GM19395 (cell line): ENCODE measurements at regions not wholly inside any gene's neighbourhood (a gene's known extent, or its start where the extent isn't known, plus 50 kb on each side); places are given as distances from the start of the nearest gene placed in this dataset.
A peak's percentile ranks its signal among the peaks of the same experiment; 100 is the strongest.

ENCODE experiments used
- ATAC-seq: cut with Tn5 transposase; IDR thresholded peaks from one replicate; pipeline ENCODE4 v1.9.1; 2021; ENCODE audit warnings: mild to moderate bottlenecking, moderate library complexity; ENCODE audit not compliant: unreplicated experiment

GRCh38 chr20:11429889-11430519 lies 487.7 kb upstream of the BTBD3 start:
- no peak for ATAC-seq

GRCh38 chr20:11430652-11431051 lies 487.0 kb upstream of the BTBD3 start:
- ATAC-seq: no peak

GRCh38 chr20:11431621-11432020 lies 486.1 kb upstream of the BTBD3 start:
- ATAC-seq: no peak

GRCh38 chr20:11432407-11432806 lies 485.3 kb upstream of the BTBD3 start:
- ATAC-seq: no peak

- ATAC-seq: no peak
Measured at GRCh38 chr20:11436113-11436905, 481.4 kb upstream of the BTBD3 start.

- no peak for ATAC-seq
Measured at GRCh38 chr20:11437090-11437489, 480.6 kb upstream of the BTBD3 start.

- ATAC-seq: no peak
Measured at GRCh38 chr20:11437611-11438380, 479.9 kb upstream of the BTBD3 start.

- no peak for ATAC-seq
Measured at GRCh38 chr20:11438412-11438811, 479.3 kb upstream of the BTBD3 start.

- no peak for ATAC-seq
Measured at GRCh38 chr20:11443382-11444119, 474.1 kb upstream of the BTBD3 start.

- no peak for ATAC-seq
Measured at GRCh38 chr20:11445161-11445560, 472.5 kb upstream of the BTBD3 start.

GRCh38 chr20:11445891-11446290 lies 471.8 kb upstream of the BTBD3 start:
- ATAC-seq: no peak

- no peak for ATAC-seq
Measured at GRCh38 chr20:11447371-11448100, 470.2 kb upstream of the BTBD3 start.

GRCh38 chr20:11448554-11448953 lies 469.1 kb upstream of the BTBD3 start:
- ATAC-seq: no peak

- no peak for ATAC-seq
Measured at GRCh38 chr20:11451793-11452291, 465.9 kb upstream of the BTBD3 start.

GRCh38 chr20:11452326-11452725 lies 465.4 kb upstream of the BTBD3 start:
- no peak for ATAC-seq

GRCh38 chr20:11453430-11453829 lies 464.3 kb upstream of the BTBD3 start:
- ATAC-seq: no peak

- ATAC-seq: peak; percentile 48
Measured at GRCh38 chr20:11454966-11455799, 462.5 kb upstream of the BTBD3 start.

- no peak for ATAC-seq
Measured at GRCh38 chr20:11457488-11457887, 460.2 kb upstream of the BTBD3 start.
